HL-60 (cell line): ENCODE measurements at regions not wholly inside any gene's neighbourhood (a gene's known extent, or its start where the extent isn't known, plus 50 kb on each side); places are given as distances from the start of the nearest gene placed in this dataset.

ENCODE experiments used
- DNase-seq, 2 experiments: peaks; one replicate each; pipeline ENCODE4 v3.0.0-alpha.2; 2010 to 2020; ENCODE audit warnings: low read depth in 1 of 2, low spot score in 1 of 2
- H3K27ac ChIP-seq: fragments of 250-450 bp; sonication (Bioruptor Pico); replicated peaks from 2 replicates; pipeline ENCODE4 v1.5.1; 2020; ENCODE audit warnings: mild to moderate bottlenecking, moderate library complexity
- H3K27me3 ChIP-seq: fragments of 250-450 bp; sonication (Bioruptor Pico); 2 replicates; pipeline ENCODE4 v1.5.1; 2021; ENCODE audit warnings: mild to moderate bottlenecking, moderate library complexity; ENCODE audit not compliant: insufficient read depth, poor library complexity, severe bottlenecking
- H3K4me3 ChIP-seq: replicated peaks from 2 replicates; pipeline ENCODE4 v1.5.1; 2011; ENCODE audit warnings: mild to moderate bottlenecking, control low read depth, low read length; ENCODE audit not compliant: insufficient read depth
- CTCF ChIP-seq: IDR thresholded peaks from one replicate; pipeline ENCODE4 v1.5.1; 2011; ENCODE audit warnings: low read length, control low read depth, inconsistent platforms; ENCODE audit not compliant: insufficient read depth
- GABPA ChIP-seq: IDR thresholded peaks from 2 replicates; pipeline ENCODE4 v1.6.1; 2012; ENCODE audit warnings: low read depth
- POLR2AphosphoS5 ChIP-seq: IDR thresholded peaks from 2 replicates; pipeline ENCODE4 v1.6.1; 2012; ENCODE audit warnings: low read depth
- REST ChIP-seq: IDR thresholded peaks from 2 replicates; pipeline ENCODE4 v1.6.1; 2012; ENCODE audit warnings: low read depth; ENCODE audit not compliant: insufficient replicate concordance
- SPI1 ChIP-seq: IDR thresholded peaks from 2 replicates; pipeline ENCODE4 v1.6.1; 2012; ENCODE audit warnings: low read depth, mild to moderate bottlenecking, borderline replicate concordance

- Histone ChIP-seq H3K27ac (no peak overlapping the region), H3K4me3 (no peak overlapping the region), H3K27me3 (no peaks in the 10 kb centered on the region)
- DNase-seq = no peak
- TF ChIP-seq POLR2AphosphoS5 (no peak), SPI1 (no peak), CTCF (no peak), REST (no peak), GABPA (no peak)
These were observed 617.9 kb upstream of the MKI67 start for GRCh38 chr10:128744092-128744491.

GRCh38 chr10:128744811-128745305 is 618.6 kb upstream of the MKI67 start:
- no peaks in the 10 kb centered on the region for H3K27me3 ChIP-seq
- no peak for DNase-seq
- H3K4me3 ChIP-seq = no peak overlapping the region
- no peak for TF ChIP-seq GABPA
- no peak for TF ChIP-seq SPI1
- TF ChIP-seq CTCF = no peak
- TF ChIP-seq POLR2AphosphoS5 = no peak
- no peak for TF ChIP-seq REST
- no peak overlapping the region for H3K27ac ChIP-seq

GRCh38 chr10:128747582-128748346 is 621.5 kb upstream of the MKI67 start:
- no peak overlapping the region for H3K4me3 ChIP-seq
- H3K27me3 ChIP-seq = no peaks in the 10 kb centered on the region
- TF ChIP-seq REST (no peak), GABPA (no peak), CTCF (no peak), SPI1 (no peak), POLR2AphosphoS5 (no peak)
- no peak for DNase-seq
- H3K27ac ChIP-seq = no peak overlapping the region
